ENCODE measurements at regions not wholly inside any gene's neighbourhood (a gene's known extent, or its start where the extent isn't known, plus 50 kb on each side); places are given as distances from the start of the nearest gene placed in this dataset.

DNA sequence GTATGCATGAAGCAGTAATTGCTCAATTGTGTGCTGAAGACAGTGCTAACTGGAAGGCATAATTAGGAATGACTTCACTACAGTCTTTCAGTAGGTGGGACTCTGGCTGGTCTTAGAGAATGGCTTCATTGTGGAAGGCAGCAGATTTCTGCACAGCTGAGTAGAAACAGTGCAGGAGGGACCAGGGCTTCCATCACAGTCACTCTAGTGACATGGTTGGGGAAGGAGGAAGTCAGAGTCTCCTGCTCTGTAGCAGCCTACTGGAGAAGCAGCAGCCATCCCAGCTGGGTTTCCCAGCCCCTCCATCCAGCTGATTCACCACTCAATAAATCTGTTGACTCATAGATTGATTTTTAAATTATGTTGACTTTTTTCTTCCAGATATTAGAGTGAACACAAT is 80.6 kb upstream of the DBX2 start:
- TF ChIP-seq CHD1 (IDR thresholded peaks at IDR 0.05; ENCODE audit: low read depth, low read length), result no peak
- TF ChIP-seq, protein P1, sequence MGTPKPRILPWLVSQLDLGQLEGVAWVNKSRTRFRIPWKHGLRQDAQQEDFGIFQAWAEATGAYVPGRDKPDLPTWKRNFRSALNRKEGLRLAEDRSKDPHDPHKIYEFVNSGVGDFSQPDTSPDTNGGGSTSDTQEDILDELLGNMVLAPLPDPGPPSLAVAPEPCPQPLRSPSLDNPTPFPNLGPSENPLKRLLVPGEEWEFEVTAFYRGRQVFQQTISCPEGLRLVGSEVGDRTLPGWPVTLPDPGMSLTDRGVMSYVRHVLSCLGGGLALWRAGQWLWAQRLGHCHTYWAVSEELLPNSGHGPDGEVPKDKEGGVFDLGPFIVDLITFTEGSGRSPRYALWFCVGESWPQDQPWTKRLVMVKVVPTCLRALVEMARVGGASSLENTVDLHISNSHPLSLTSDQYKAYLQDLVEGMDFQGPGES (IDR thresholded peaks at IDR 0.05), result no peak
- TF ChIP-seq EZH2 (IDR thresholded peaks at IDR 0.05; ENCODE audit: borderline replicate concordance, control insufficient read depth, low read depth, low read length), result no peak
- TF ChIP-seq, protein P2, sequence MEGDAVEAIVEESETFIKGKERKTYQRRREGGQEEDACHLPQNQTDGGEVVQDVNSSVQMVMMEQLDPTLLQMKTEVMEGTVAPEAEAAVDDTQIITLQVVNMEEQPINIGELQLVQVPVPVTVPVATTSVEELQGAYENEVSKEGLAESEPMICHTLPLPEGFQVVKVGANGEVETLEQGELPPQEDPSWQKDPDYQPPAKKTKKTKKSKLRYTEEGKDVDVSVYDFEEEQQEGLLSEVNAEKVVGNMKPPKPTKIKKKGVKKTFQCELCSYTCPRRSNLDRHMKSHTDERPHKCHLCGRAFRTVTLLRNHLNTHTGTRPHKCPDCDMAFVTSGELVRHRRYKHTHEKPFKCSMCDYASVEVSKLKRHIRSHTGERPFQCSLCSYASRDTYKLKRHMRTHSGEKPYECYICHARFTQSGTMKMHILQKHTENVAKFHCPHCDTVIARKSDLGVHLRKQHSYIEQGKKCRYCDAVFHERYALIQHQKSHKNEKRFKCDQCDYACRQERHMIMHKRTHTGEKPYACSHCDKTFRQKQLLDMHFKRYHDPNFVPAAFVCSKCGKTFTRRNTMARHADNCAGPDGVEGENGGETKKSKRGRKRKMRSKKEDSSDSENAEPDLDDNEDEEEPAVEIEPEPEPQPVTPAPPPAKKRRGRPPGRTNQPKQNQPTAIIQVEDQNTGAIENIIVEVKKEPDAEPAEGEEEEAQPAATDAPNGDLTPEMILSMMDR (IDR thresholded peaks at IDR 0.05 in 2 of 3, conservative IDR thresholded peaks at IDR 0.05 in 1 of 3; ENCODE audit: control insufficient read depth in 2 of 3, extremely low read depth in 1 of 3, insufficient read depth in 1 of 3, low read depth in 3 of 3, low read length in 3 of 3), result no peak
- no peak for TF ChIP-seq PAX5 (IDR thresholded peaks at IDR 0.05; ENCODE audit: borderline replicate concordance, low read depth, low read length)
- TF ChIP-seq, protein P3, sequence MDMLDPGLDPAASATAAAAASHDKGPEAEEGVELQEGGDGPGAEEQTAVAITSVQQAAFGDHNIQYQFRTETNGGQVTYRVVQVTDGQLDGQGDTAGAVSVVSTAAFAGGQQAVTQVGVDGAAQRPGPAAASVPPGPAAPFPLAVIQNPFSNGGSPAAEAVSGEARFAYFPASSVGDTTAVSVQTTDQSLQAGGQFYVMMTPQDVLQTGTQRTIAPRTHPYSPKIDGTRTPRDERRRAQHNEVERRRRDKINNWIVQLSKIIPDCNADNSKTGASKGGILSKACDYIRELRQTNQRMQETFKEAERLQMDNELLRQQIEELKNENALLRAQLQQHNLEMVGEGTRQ (IDR thresholded peaks at IDR 0.05; ENCODE audit: borderline replicate concordance, low read depth, low read length), result no peak
- TF ChIP-seq USF1 (IDR thresholded peaks at IDR 0.05; ENCODE audit: borderline replicate concordance, extremely low read length, insufficient read depth, low read depth, low read length), result no peak
- no peak for TF ChIP-seq POLR2AphosphoS5 (IDR thresholded peaks at IDR 0.05; ENCODE audit: low read length)
- no peak for TF ChIP-seq POLR2A (IDR thresholded peaks at IDR 0.05; ENCODE audit: low read depth, low read length)
- no peak for TF ChIP-seq FOXK2 (IDR thresholded peaks at IDR 0.05)
- no peak for TF ChIP-seq SREBF2 (IDR thresholded peaks at IDR 0.05; ENCODE audit: low read length)
- no peak for TF ChIP-seq REST (IDR thresholded peaks at IDR 0.05; ENCODE audit: low read depth, low read length)
